Left colon (tissue), 2 donors: ENCODE measurements at regions not wholly inside any gene's neighbourhood (a gene's known extent, or its start where the extent isn't known, plus 50 kb on each side); places are given as distances from the start of the nearest gene placed in this dataset.
"Not testable (repeated sequence)": the region's sequence is repeated elsewhere in the genome, so short reads cannot be mapped to it uniquely, and the experiment has no call there.

Experiments used
- ATAC-seq: fragments of 200-7000 bp; cut with Tn5 transposase; one replicate; pipeline ENCODE4 v1.9.1; 2020; ENCODE audit warnings: mild to moderate bottlenecking, moderate library complexity
- DNase-seq, 2 donors: peaks; one replicate each; pipeline ENCODE4 v3.0.0-alpha.2; 2020
- intact Hi-C, 2 donors: fragments of 100-400 bp; cut with DNase I in 1 of 2; cut with micrococcal nuclease in 1 of 2; formaldehyde crosslinking; loops; one replicate each; pipeline versions ENCODE4 v1.11.2 to v1.14.0; 2022; cut with DNase I, micrococcal nuclease
- donor health status: DM: no; HTN: no; CAD: no.
- donor health status: DM: yes; HTN: yes; CAD: no.

DNA sequence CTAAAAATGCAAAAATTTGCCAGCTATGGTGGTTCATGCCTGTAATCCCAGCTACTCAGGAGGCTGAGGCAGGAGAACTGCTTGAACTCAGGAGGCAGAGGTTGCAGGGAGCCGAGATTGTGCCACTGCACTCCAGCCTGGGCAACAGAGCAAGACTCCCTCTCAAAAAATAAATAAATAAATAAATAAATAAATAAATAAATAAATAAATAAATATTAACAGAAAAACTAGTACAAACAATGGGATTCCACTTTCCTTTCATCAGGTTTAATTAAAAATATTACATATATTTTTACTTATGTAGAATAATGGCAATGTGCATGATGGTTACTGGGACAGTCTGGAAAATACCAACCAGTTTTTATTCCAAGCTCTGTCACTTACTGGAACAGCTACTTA lies 897.5 kb downstream of the PLOD2 start:
- DNase-seq, intact Hi-C loops, ATAC-seq: not testable (repeated sequence)

- ATAC-seq (no peak), DNase-seq (no peak)
- intact Hi-C loops = no loop called here
Observed at GRCh38 chr3:145266368-145266767, 894.6 kb downstream of the PLOD2 start.

DNA sequence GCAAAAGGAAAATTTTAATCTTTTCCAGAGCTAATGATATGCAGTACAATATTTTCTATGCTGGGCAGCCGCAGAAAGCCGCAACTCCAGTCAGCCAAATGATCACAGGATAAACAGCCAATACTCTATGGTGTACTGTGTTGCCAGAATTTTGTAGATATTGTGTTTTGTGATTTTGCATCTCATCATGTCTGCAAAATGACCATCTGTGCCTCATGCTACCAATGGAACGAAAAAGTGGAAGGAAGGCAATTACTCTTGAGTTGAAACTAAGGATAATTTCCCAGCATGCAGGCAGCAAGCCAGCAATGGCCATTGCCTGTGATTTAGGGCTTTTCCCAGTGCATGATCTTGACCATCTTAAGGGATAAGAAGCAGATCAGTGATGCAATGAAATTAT lies 891.9 kb downstream of the PLOD2 start:
- intact Hi-C loops = no loop called here
- DNase-seq (no peak), ATAC-seq (no peak)

GRCh38 chr3:145272684-145273083 lies 888.3 kb downstream of the PLOD2 start:
- DNase-seq (no peak), ATAC-seq (no peak)
- intact Hi-C loops = no loop called here

- no peak for DNase-seq
Observed at GRCh38 chr3:145282505-145282904, 878.5 kb downstream of the PLOD2 start.

DNA sequence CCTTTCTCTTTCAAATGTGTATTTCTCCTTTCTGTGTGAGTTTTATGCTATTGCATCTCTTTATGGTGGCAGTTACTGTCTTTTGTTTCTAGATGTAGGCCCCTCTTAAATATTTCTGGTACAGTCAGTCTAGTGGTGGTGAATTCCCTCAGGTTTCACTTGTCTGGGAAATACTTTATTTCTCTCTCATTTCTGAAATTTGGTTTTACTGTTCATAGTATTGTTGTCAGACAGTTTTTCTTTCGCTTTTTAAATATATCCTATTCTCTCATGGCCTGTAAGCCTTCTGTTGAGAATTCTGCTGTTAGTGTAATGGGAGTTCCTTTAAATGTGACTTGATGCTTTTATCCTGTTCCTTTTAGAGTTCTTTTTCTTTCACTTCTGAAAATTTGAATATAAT lies 874.0 kb downstream of the PLOD2 start:
- intact Hi-C loops = no loop called here
- no peak for ATAC-seq
- no peak for DNase-seq

More at GRCh38 chr3:145282505-145282904, 878.5 kb downstream of the PLOD2 start:
- intact Hi-C loops = no loop called here
- no peak for ATAC-seq

GRCh38 chr3:145290010-145290409 lies 871.0 kb downstream of the PLOD2 start:
- DNase-seq (no peak), ATAC-seq (no peak)
- intact Hi-C loops = no loop called here

DNA sequence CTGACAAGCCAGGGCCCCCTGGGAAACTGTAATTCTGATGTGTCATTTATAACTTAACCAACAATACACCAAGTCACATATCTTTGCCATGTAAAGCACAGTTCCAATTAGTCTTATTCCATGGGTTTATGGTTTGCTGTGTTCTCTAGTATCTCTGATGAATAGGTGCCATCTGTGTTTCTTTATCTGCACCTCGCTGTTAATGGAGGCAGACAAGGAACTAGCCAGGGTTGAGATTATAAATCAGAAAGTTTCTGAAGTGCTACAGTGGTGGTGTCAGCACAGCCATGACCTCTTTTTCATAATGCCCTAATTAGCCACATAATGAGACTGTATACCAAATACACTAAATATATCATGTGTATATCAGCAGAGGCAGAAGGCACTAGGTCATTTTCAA lies 866.4 kb downstream of the PLOD2 start:
- ATAC-seq (no peak), DNase-seq (no peak)
- intact Hi-C loops = no loop called here

- ATAC-seq = no peak
- no peak for DNase-seq
- intact Hi-C loops = no loop called here
Observed at GRCh38 chr3:145307272-145307671, 853.7 kb downstream of the PLOD2 start.

DNA sequence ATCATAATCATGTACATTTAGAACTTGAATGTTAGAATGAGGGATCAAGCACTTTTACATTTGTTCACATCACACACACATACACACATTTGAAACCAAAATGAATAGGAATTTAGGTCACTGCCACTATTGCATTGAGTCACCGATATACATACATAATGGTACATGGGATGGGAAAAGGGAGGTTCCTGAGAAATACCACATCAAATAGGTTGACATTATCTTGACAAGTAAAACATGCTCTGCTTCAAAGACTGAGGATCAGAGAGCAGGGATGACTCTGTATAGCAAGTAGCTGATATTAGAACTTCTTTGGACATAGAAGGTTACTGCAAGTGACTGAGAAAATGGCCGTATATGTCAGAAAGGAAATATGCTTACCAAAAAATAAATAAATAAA lies 847.2 kb downstream of the PLOD2 start:
- no peak for DNase-seq
- no peak for ATAC-seq
- intact Hi-C loops = no loop called here

DNA sequence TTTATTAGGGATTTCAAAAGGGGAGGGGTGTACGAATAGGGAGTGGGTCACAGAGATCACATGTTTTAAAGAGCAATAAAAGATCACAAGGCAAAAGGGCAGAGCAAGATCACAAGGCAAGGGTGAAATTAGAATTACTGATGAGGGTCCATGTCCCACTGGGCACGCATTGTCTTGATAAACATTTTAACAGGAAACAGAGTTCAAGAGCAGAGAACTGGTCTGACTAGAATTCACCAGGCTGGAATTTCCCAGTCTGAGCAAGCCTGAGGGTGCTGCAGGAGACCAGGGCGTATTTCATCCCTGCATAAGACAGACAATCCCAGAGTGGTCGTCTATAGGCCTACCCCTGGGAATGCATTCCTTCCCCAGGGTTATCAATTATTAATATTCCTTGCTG lies 844.7 kb downstream of the PLOD2 start:
- ATAC-seq, DNase-seq, intact Hi-C loops: not testable (repeated sequence)

- no peak for DNase-seq
- intact Hi-C loops = no loop called here
- ATAC-seq = no peak
Observed at GRCh38 chr3:145326666-145327065, 834.3 kb downstream of the PLOD2 start.

GRCh38 chr3:145333427-145333826 lies 827.6 kb downstream of the PLOD2 start:
- ATAC-seq, DNase-seq, intact Hi-C loops: not testable (repeated sequence)

DNA sequence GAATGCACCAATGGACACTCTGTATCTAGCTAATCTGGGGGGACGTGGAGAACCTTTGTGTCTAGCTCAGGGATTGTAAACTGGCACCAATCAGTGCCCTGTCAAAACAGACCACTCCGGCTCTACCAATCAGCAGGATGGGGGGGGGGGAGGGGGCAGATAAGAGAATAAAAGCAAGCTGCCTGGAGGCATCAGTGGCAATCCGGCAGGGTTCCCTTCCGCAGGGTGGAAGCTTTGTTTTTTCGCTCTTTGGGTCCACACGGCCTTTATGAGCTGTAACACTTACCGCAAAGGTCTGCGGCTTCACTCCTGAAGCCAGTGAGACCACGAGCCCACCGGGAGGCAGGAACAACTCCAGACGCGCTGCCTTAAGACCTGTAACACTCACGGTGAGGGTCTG lies 827.1 kb downstream of the PLOD2 start:
- DNase-seq = no peak
- no peak for ATAC-seq
- intact Hi-C loops = no loop called here

- intact Hi-C loops = no loop called here
- no peak for ATAC-seq
Observed at GRCh38 chr3:145355206-145355605, 805.8 kb downstream of the PLOD2 start.

DNA sequence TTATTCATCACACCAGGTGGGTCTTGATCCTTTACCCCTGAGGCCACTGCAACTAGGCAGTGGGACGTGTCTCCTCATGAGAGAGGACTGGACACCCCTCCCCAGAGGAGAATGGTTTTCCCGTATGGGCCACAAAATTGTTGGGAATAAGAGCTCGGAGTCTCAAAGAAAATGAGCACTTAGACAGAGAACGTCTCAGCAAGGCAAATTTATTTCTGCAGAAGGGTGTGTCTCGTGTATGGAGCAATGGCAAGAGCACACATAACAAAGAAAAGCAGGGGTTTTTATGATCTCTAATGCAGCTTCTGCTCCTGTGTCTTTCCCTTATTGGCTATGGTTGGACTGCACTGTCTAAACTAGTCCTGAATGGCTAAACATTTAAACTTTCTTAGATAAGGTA lies 803.5 kb downstream of the PLOD2 start:
- DNase-seq (no peak), ATAC-seq (no peak)
- intact Hi-C loops = no loop called here

More at GRCh38 chr3:145355206-145355605, 805.8 kb downstream of the PLOD2 start:
- no peak for DNase-seq

DNA sequence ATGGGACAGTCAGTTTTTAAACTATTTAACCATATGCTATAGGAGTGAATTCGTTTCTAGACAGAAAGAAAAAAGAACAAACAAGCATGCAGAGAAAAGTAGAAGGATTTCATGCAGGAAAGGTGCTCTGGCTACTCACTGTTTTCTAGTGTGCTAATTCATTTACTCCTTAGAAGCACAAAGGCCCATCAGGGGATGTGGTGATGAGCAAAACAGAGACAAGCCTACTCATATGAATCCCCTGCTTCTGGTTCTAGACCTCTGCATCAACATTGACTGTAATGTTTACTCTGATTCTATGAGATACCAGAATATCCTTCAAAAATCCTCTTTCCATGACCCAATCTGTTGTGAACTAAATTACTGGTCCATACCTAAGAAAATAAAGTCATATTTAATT lies 801.9 kb downstream of the PLOD2 start:
- DNase-seq (no peak), ATAC-seq (no peak)
- intact Hi-C loops = no loop called here

DNA sequence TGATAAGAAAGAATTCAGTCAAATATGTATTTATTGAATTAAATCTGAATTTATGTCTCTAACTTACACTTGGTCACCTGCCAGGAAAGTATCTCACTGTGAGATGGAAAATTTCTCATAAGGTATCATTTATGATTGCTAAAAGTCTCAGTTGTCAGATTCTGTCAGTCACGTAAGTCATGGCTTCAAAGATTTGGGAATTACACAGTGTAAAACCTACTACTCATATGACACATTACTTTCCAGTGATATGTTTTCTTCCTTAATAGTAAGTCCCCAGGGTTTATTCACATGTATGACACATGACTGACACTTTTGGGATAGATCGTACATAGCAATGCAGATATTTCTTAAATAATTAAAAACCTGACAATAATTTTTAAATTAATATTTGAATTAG lies 792.2 kb downstream of the PLOD2 start:
- DNase-seq (no peak), ATAC-seq (no peak)
- intact Hi-C loops = no loop called here

DNA sequence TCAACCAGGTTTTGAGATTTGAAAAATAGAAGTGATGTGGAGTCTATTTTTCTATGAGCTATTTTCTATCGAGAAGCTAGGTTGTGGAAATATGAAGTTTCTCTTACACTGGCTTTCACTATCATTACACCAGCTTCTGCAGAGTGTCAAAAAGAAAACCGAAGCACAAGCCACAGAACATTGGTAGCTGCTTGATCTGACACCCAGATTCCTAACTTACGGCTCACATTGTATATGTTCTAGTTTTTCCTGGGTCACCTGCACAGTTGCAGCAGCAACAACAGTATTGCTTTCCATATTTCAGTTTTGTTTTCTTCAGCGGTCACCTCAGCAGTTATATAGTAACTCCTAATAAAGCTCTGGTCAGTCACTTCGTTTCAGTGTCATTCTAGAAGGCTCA lies 790.1 kb downstream of the PLOD2 start:
- DNase-seq = no peak
- ATAC-seq = no peak
- intact Hi-C loops = no loop called here

DNA sequence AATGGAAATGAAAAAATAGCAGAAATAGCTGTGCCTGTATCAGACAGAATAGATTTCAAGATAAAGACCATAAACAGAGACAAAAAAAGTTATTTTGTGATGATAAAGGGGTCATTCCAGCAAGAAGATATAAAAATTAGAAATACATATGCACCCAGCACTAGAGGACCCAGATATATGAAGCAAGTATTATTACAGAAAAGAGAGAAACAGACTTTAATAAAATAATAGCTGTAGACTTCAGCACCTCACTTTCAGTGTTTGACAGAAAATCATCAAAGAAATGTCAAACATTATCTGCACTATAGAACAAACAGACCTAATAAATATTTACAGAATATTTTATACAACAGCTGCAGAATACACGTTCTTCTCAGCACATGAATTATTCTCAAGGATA lies 783.7 kb downstream of the PLOD2 start:
- DNase-seq (no peak), ATAC-seq (no peak)
- intact Hi-C loops = no loop called here

DNA sequence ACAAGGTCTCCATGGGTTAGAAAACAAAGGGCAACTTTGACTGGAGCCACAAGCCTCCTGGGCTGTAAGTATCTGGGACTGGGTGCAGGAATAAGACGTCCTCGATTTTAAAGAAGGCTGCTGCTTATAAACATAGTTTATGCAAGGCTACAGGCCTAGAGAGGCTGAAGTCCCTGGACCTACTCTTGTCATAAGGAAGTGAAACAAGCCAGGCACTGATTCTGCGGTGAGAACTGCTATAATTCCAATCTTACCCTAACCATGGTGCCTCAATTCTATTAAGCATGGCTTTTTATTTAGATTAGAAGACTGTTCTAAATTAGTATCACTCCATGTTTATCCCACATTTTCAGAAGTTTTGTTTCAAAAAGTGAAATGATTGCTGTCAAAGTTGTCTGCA lies 777.6 kb downstream of the PLOD2 start:
- no peak for DNase-seq
- ATAC-seq = no peak
- intact Hi-C loops = no loop called here

- DNase-seq = no peak
- ATAC-seq = no peak
- intact Hi-C loops = no loop called here
Observed at GRCh38 chr3:145384307-145384706, 776.7 kb downstream of the PLOD2 start.
